Effector memory CD4-positive, alpha-beta T cell (primary cell): ENCODE measurements at regions not wholly inside any gene's neighbourhood (a gene's known extent, or its start where the extent isn't known, plus 50 kb on each side); places are given as distances from the start of the nearest gene placed in this dataset.

ENCODE experiments used
- DNase-seq, 3 donors: peaks; one replicate each; pipeline ENCODE4 v3.0.0-alpha.2; 2020
- H3K27ac ChIP-seq: 2 replicates; pipeline ENCODE4 v1.7.0; 2013; ENCODE audit warnings: mild to moderate bottlenecking, low read length, moderate library complexity; ENCODE audit not compliant: insufficient read depth, poor library complexity, severe bottlenecking
- H3K27me3 ChIP-seq: replicated peaks from 2 replicates; pipeline ENCODE4 v1.7.0; 2013; ENCODE audit warnings: mild to moderate bottlenecking, low read length; ENCODE audit not compliant: insufficient read depth, control insufficient read depth, poor library complexity, severe bottlenecking
- H3K36me3 ChIP-seq: 2 replicates; pipeline ENCODE4 v1.7.0; 2013; ENCODE audit warnings: mild to moderate bottlenecking, low read length, moderate library complexity; ENCODE audit not compliant: control insufficient read depth, insufficient read depth
- H3K4me1 ChIP-seq: 2 replicates; pipeline ENCODE4 v1.7.0; 2013; ENCODE audit warnings: low read length, mild to moderate bottlenecking; ENCODE audit not compliant: control insufficient read depth, insufficient read depth, poor library complexity, severe bottlenecking
- H3K4me3 ChIP-seq: 2 replicates; pipeline ENCODE4 v1.7.0; 2013; ENCODE audit warnings: low read length, low read depth, mild to moderate bottlenecking; ENCODE audit not compliant: insufficient read depth, poor library complexity, severe bottlenecking
- H3K9me3 ChIP-seq: 2 replicates; pipeline ENCODE4 v1.7.0; 2013; ENCODE audit warnings: mild to moderate bottlenecking, low read length, moderate library complexity; ENCODE audit not compliant: control insufficient read depth

DNA sequence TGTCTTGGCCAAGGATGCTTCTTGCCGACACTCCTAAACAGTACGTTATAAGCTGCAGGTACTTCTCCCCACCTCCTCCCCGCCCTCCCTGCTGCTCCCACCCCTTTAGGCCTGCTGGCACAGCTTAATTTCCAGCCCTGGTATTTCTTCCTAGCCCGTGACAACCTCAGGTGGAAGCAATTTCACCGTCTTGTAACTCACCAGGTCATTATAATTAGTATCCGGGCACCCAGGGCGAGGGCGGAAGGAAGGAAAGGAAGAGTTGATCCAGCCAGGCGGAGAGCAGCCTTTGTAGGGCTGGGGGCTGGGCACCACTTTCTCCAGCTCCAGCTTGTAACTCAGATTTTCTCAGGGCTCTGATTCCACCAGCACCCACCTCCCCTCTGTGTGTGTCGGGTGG lies 153.5 kb upstream of the CSF3R start:
- H3K9me3 ChIP-seq: no peaks in the 10 kb centered on the region
- no peaks in the 10 kb centered on the region for H3K27me3 ChIP-seq
- H3K4me3 ChIP-seq: no peak overlapping the region
- H3K36me3 ChIP-seq: no peaks in the 10 kb centered on the region
- no peaks in the 10 kb centered on the region for H3K4me1 ChIP-seq
- no peak overlapping the region for H3K27ac ChIP-seq
- DNase-seq: no peak

DNA sequence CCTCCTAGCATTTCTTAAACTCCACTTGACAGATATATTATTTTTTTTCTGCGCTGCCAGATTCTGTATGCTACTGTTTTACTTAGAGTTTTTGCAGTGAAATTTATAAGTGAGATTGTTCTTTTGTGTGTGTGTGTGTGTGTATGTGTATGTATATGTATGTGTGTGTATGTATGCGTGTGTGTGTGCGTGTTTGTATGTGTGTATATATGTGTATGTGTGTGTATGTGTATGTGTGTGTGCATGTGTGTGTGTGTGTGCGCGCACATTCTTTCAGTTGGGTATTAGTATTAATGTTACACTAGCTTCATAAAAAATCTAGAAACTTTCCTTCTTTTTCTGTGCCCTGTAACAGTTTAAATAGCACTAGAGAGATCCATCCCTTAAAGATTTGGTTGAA lies 152.6 kb upstream of the CSF3R start:
- Histone ChIP-seq H3K27ac (no peak overlapping the region), H3K4me3 (no peak overlapping the region), H3K36me3 (no peaks in the 10 kb centered on the region), H3K27me3 (no peaks in the 10 kb centered on the region), H3K9me3 (no peaks in the 10 kb centered on the region), H3K4me1 (no peaks in the 10 kb centered on the region)
- no peak for DNase-seq

- Histone ChIP-seq H3K27me3 (no peaks in the 10 kb centered on the region), H3K36me3 (no peaks in the 10 kb centered on the region), H3K4me3 (no peak overlapping the region)
Measured at GRCh38 chr1:36628804-36629203, 146.1 kb upstream of the CSF3R start.

GRCh38 chr1:36626435-36626834 lies 143.7 kb upstream of the CSF3R start:
- Histone ChIP-seq H3K9me3 (no peaks in the 10 kb centered on the region), H3K36me3 (no peaks in the 10 kb centered on the region), H3K4me1 (no peaks in the 10 kb centered on the region), H3K27ac (no peak overlapping the region), H3K27me3 (no peaks in the 10 kb centered on the region), H3K4me3 (no peak overlapping the region)
- DNase-seq: no peak

More at GRCh38 chr1:36628804-36629203, 146.1 kb upstream of the CSF3R start:
- Histone ChIP-seq H3K4me1 (no peaks in the 10 kb centered on the region), H3K9me3 (no peaks in the 10 kb centered on the region), H3K27ac (no peak overlapping the region)
- no peak for DNase-seq

DNA sequence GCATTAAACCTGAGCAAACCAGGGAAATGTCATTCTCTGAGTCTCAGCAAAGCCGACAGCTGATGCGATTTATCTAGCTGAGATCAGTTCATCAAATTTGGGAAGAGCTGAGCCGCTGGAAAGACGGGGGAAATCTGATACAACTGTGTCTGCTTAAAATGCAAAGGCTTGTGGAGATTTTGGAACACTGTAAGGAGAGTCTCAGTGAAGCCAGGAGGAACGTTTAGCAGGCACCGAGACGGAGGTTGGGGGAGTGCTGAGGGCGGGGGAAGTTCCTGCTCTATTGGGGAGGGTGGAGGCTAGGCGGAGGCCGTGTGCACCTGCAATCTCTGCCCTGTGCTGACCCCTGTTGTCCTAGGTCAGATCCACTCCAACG lies 143.2 kb upstream of the CSF3R start:
- H3K9me3 ChIP-seq: no peaks in the 10 kb centered on the region
- H3K4me1 ChIP-seq: no peaks in the 10 kb centered on the region
- no peak overlapping the region for H3K4me3 ChIP-seq
- DNase-seq: no peak
- no peak overlapping the region for H3K27ac ChIP-seq
- no peaks in the 10 kb centered on the region for H3K36me3 ChIP-seq
- no peaks in the 10 kb centered on the region for H3K27me3 ChIP-seq

- H3K4me1 ChIP-seq: no peaks in the 10 kb centered on the region
- no peak for DNase-seq
- H3K4me3 ChIP-seq: no peak overlapping the region
- no peaks in the 10 kb centered on the region for H3K9me3 ChIP-seq
- H3K36me3 ChIP-seq: no peaks in the 10 kb centered on the region
- no peak overlapping the region for H3K27ac ChIP-seq
- H3K27me3 ChIP-seq: no peaks in the 10 kb centered on the region
Measured at GRCh38 chr1:36625253-36625934, 142.7 kb upstream of the CSF3R start.

- H3K36me3 ChIP-seq: no peaks in the 10 kb centered on the region
- DNase-seq: no peak
- H3K4me3 ChIP-seq: no peak overlapping the region
- no peaks in the 10 kb centered on the region for H3K27me3 ChIP-seq
- H3K9me3 ChIP-seq: no peaks in the 10 kb centered on the region
- H3K4me1 ChIP-seq: no peaks in the 10 kb centered on the region
- no peak overlapping the region for H3K27ac ChIP-seq
Measured at GRCh38 chr1:36624466-36624865, 141.8 kb upstream of the CSF3R start.

DNA sequence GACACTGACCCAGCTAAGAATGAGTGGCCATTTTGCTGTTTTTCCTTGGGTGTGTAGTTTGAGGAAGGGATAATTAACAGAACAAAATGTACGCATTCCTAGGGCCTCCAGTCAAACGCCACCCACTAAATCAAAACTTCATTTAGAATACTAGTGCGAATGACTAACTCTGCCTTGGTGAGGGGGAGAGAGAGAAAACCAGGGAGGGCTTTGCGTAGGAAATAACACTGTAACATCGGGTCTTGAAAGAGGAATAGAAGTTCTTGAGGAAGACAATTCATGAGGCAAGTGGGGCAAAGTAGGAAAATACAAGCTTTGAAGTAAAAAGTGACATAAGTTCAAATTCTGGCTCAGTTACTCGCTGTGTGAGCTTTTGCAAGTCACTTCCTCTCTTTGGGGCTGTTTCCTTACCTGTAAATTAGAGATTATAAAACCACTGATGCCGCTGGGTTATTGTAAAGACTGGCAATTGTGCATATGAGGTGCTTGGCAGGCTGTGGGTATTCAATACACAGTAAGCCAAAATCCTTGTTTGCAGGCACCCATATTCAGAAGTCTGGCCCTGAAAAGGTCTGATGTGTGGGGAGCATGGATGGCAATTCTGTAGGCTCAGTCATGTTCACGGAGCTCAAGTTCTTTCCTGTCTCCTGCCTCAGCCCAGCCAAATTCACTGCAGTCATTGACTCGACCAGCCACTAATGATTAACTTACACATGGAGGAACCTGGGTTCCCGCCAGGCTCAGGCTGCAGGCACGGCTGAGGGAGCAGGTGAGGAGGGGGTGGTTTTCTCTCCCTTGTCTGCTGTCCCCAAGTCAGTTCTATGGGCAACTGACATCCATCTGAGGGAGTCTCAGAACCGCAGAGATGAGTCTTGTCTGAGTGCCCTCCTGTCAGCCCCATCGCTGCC lies 140.3 kb upstream of the CSF3R start:
- Histone ChIP-seq H3K4me3 (no peak overlapping the region), H3K9me3 (no peaks in the 10 kb centered on the region), H3K27ac (no peak overlapping the region), H3K36me3 (no peaks in the 10 kb centered on the region), H3K4me1 (no peaks in the 10 kb centered on the region), H3K27me3 (no peaks in the 10 kb centered on the region)
- no peak for DNase-seq

- H3K4me1 ChIP-seq: no peaks in the 10 kb centered on the region
- no peak overlapping the region for H3K4me3 ChIP-seq
- no peaks in the 10 kb centered on the region for H3K27me3 ChIP-seq
- DNase-seq: no peak
- H3K27ac ChIP-seq: no peak overlapping the region
- no peaks in the 10 kb centered on the region for H3K36me3 ChIP-seq
- no peaks in the 10 kb centered on the region for H3K9me3 ChIP-seq
Measured at GRCh38 chr1:36621531-36621930, 138.8 kb upstream of the CSF3R start.

GRCh38 chr1:36620142-36620541 lies 137.4 kb upstream of the CSF3R start:
- no peak for DNase-seq
- Histone ChIP-seq H3K9me3 (no peaks in the 10 kb centered on the region), H3K4me1 (no peaks in the 10 kb centered on the region), H3K4me3 (no peak overlapping the region), H3K36me3 (no peaks in the 10 kb centered on the region), H3K27ac (no peak overlapping the region), H3K27me3 (no peaks in the 10 kb centered on the region)
